Ovary (tissue), 7 donors: ENCODE measurements at regions not wholly inside any gene's neighbourhood (a gene's known extent, or its start where the extent isn't known, plus 50 kb on each side); places are given as distances from the start of the nearest gene placed in this dataset.

Source experiments
- DNase-seq, 5 donors: peaks; one replicate each; pipeline ENCODE4 v3.0.0-alpha.2; 2019 to 2020
- H3K27ac ChIP-seq, 2 donors: fragments of 200-600 bp; one replicate each; pipeline versions ENCODE4 v1.5.1 to v1.8.0; 2019 to 2022
- H3K27me3 ChIP-seq: fragments of 200-600 bp; one replicate; pipeline ENCODE4 v1.8.0; 2022
- H3K36me3 ChIP-seq: fragments of 200-600 bp; sonication (generic); one replicate; pipeline ENCODE4 v1.5.1; 2019
- H3K4me1 ChIP-seq: one replicate; pipeline ENCODE4 v1.8.1; 2013; ENCODE audit warnings: mild to moderate bottlenecking, moderate library complexity; ENCODE audit not compliant: insufficient read depth
- H3K4me3 ChIP-seq: fragments of 200-600 bp; sonication (generic); one replicate; pipeline ENCODE4 v1.5.1; 2017
- H3K9me3 ChIP-seq, 2 donors: fragments of 200-600 bp in 1 of 2; sonication (generic) in 1 of 2; one replicate each; pipeline versions ENCODE4 v1.5.1 to v1.8.1; 2013 to 2019; ENCODE audit warnings: mild to moderate bottlenecking in 1 of 2, moderate library complexity in 1 of 2
- EP300 ChIP-seq: sonication (generic); formaldehyde crosslinking; IDR thresholded peaks from one replicate; pipeline ENCODE4 v1.6.1; 2017; ENCODE audit warnings: antibody characterized with exemption
- POLR2A ChIP-seq: fragments of 450-650 bp; IDR thresholded peaks from one replicate; pipeline ENCODE4 v1.6.1; 2017; ENCODE audit warnings: antibody characterized with exemption, mild to moderate bottlenecking, moderate library complexity
- WGBS, 3 donors: extraction: QIAGEN DNeasy Blood & Tissue Kit in 1 of 3; methylation state at CpG; one replicate each; pipeline versions ENCODE4 v1.1.5 to v1.1.7; 2013 to 2017; 5-methylcytosine and 5-hydroxymethylcytosine counted together
- intact Hi-C, 4 donors: fragments of 100-400 bp; cut with DNase I; formaldehyde crosslinking; loops; one replicate each; pipeline versions ENCODE4 v1.11.0 to v1.15.1; 2022 to 2023
- TF ChIP-seq, protein P1 (sequence below), 3 donors: fragments of 450-650 bp in 2 of 3; fragments of 200-600 bp in 1 of 3; IDR thresholded peaks; one replicate each; pipeline versions ENCODE4 v1.5.1 to v1.8.0; 2016 to 2022; ENCODE audit warnings: antibody characterized with exemption in 3 of 3, mild to moderate bottlenecking in 1 of 3
- donor health status: DM: no; HTN: no; CAD: no; lungs with moderate emphysema.
- donor health status: DM: no; HTN: no; CAD: no.
- donor health status: Bipolar disorder and iron deficiency.
- donor health status: DM: no; HTN: no; CAD: no.
- donor health status: DM: yes; HTN: yes; CAD: no.

DNA sequence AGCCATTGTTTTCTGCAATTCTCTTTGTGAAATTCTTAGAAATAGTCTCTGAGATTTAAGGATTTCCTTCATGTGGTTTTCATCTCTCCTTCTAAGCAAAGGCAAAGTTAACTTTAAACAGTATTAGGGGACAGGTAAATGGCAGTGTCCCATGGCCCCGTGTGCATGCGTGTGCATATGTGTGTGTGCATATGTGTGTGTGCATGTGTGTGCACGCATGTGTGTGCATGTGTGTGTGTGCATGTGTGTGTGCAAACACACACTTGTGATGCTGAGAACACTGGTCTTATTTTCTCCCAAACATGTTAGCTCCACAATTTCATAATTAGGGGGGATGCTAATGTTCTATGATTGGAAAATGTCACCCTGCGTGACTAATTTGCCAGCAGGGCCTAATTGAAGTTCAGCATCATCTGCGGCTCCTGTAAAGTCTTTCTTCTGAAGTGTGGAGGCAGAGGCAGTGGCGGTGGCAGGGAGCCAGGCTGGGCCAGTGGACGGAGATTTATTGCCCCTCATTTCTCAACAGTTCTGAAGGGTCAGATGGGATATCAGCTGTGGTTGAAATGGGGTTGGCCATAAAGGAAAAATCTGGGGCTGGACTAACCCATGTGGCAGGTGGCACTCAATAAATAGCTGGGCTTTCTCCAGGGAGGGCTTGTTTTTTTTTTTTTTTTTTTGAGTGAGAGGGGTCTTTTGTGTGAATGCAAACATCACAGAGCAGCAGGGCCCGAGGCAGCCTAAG is 289.3 kb upstream of the PODXL start:
- no peak overlapping the region for H3K4me3 ChIP-seq
- no peak for DNase-seq
- intact Hi-C loops: no loop called here
- TF ChIP-seq EP300 (no peak), POLR2A (no peak)
- TF ChIP-seq, protein P1, sequence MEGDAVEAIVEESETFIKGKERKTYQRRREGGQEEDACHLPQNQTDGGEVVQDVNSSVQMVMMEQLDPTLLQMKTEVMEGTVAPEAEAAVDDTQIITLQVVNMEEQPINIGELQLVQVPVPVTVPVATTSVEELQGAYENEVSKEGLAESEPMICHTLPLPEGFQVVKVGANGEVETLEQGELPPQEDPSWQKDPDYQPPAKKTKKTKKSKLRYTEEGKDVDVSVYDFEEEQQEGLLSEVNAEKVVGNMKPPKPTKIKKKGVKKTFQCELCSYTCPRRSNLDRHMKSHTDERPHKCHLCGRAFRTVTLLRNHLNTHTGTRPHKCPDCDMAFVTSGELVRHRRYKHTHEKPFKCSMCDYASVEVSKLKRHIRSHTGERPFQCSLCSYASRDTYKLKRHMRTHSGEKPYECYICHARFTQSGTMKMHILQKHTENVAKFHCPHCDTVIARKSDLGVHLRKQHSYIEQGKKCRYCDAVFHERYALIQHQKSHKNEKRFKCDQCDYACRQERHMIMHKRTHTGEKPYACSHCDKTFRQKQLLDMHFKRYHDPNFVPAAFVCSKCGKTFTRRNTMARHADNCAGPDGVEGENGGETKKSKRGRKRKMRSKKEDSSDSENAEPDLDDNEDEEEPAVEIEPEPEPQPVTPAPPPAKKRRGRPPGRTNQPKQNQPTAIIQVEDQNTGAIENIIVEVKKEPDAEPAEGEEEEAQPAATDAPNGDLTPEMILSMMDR (IDR thresholded peaks at IDR 0.05): no peak
- no peaks in the 10 kb centered on the region for H3K9me3 ChIP-seq
- no peak overlapping the region for H3K27ac ChIP-seq
- no peaks in the 10 kb centered on the region for H3K4me1 ChIP-seq
- no peaks in the 10 kb centered on the region for H3K27me3 ChIP-seq
- no peaks in the 10 kb centered on the region for H3K36me3 ChIP-seq
- 77 to 80% (median 79%) methylated on average over 8 of the region's 8 CpGs for WGBS, 3 donors

DNA sequence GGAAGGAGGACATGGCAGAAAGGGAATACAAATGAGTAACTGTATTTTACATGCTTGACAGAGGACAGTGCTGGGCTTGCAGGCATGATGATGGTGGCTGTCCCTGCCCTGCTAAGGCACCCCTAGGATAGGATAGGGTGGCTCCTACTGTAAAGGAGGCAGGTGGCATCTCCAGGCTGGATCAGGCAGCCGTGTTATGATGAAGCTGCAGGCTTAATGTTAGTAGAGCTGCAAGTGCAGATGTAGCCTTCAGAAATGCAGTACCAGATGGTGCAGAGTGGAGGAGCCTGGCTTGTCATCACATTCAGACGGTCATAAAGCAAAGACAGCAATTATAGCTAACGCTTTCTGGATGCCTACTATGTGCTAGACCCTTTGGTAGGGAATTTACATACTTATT is 287.9 kb upstream of the PODXL start:
- intact Hi-C loops: no loop called here
- WGBS, 3 donors: 5 to 11% (median 8%) methylated on average over 3 of the region's 3 CpGs
- Histone ChIP-seq H3K4me1 (no peaks in the 10 kb centered on the region), H3K36me3 (no peaks in the 10 kb centered on the region), H3K9me3 (no peaks in the 10 kb centered on the region), H3K4me3 (no peak overlapping the region), H3K27ac (no peak overlapping the region), H3K27me3 (no peaks in the 10 kb centered on the region)
- DNase-seq: no peak
- no peak for TF ChIP-seq POLR2A
- TF ChIP-seq, protein P1 (IDR thresholded peaks at IDR 0.05): no peak
- no peak for TF ChIP-seq EP300

GRCh38 chr7:131843898-131844331 is 287.5 kb upstream of the PODXL start:
- WGBS, 3 donors: 13 to 18% (median 17%) methylated on average over 10 of the region's 10 CpGs
- H3K27me3 ChIP-seq: no peaks in the 10 kb centered on the region
- TF ChIP-seq EP300 (no peak), POLR2A (no peak)
- TF ChIP-seq, protein P1 (IDR thresholded peaks at IDR 0.05): no peak
- no peaks in the 10 kb centered on the region for H3K4me1 ChIP-seq
- no peaks in the 10 kb centered on the region for H3K36me3 ChIP-seq
- H3K27ac ChIP-seq: no peak overlapping the region
- no peaks in the 10 kb centered on the region for H3K9me3 ChIP-seq
- intact Hi-C loops: no loop called here
- H3K4me3 ChIP-seq: no peak overlapping the region
- DNase-seq: no peak

DNA sequence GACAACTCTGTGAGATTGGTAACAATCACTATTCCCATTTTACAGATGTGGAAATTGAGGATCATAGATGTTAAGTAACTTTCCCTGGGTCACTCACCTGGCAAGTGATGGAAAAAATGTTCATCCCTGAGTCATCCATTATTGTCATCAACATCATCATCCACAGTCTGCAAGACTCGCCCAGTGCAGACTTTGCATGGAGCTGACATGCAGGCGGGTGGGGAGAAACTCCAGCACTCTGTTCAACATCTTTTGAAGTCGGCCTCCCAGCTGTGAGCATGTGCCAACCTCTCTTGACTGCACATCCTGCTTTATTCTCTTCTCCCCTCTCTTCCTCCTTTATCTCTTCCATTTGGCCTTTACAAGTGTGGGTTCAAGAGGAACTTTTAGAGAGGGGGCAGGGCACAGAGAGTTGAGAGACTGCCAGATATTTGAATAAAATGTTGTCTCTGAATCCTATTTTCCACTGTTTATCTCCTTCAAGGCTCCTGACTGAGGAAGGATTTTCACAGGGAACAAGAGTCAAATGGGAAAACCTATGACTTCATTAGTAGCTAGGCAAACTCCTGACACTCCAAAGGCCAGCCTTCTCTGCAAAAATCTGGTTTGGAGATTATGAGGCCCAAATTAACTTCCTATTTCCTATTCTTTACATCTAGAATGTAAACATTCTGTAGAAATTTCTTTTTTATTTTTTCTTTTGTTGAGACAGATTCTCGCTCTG is 283.7 kb upstream of the PODXL start:
- no peaks in the 10 kb centered on the region for H3K4me1 ChIP-seq
- no peak overlapping the region for H3K4me3 ChIP-seq
- intact Hi-C loops: no loop called here
- H3K27me3 ChIP-seq: no peaks in the 10 kb centered on the region
- 67 to 75% (median 71%) methylated on average over 4 of the region's 4 CpGs for WGBS, 3 donors
- TF ChIP-seq EP300: no peak
- TF ChIP-seq, protein P1 (IDR thresholded peaks at IDR 0.05): no peak
- TF ChIP-seq POLR2A: no peak
- DNase-seq: no peak
- no peaks in the 10 kb centered on the region for H3K9me3 ChIP-seq
- H3K36me3 ChIP-seq: no peaks in the 10 kb centered on the region
- no peak overlapping the region for H3K27ac ChIP-seq
